CD4-positive, alpha-beta T cell (primary cell): ENCODE measurements at regions not wholly inside any gene's neighbourhood (a gene's known extent, or its start where the extent isn't known, plus 50 kb on each side); places are given as distances from the start of the nearest gene placed in this dataset.
"Not testable (repeated sequence)": the region's sequence is repeated elsewhere in the genome, so short reads cannot be mapped to it uniquely, and the experiment has no call there.

Experiments used
- ATAC-seq: fragments of 200-7000 bp; cut with Tn5 transposase; one replicate; pipeline ENCODE4 v1.10.0; 2022; ENCODE audit warnings: mild to moderate bottlenecking; ENCODE audit not compliant: poor library complexity
- CTCF ChIA-PET: fragments of 350-600 bp; sonication (Branson Sonifier 250); formaldehyde crosslinking; loops from one replicate; lab custom pipeline; 2021; ENCODE audit warnings: antibody characterized with exemption, inconsistent platforms; lab: Charles Lee
- POLR2A ChIA-PET: fragments of 350-600 bp; sonication (Branson Sonifier 250); formaldehyde crosslinking; loops from one replicate; lab custom pipeline; 2021; ENCODE audit warnings: antibody characterized with exemption, inconsistent platforms; lab: Charles Lee
- DNase-seq, 14 experiments: peaks; one replicate each; pipeline ENCODE4 v3.0.0-alpha.2; 2013 to 2020; ENCODE audit warnings: mixed read lengths in 2 of 14
- H3K27ac ChIP-seq, 2 donors: one replicate each; pipeline versions ENCODE4 v1.5.1 to v1.7.0; 2013; ENCODE audit warnings: low read length in 2 of 2, low read depth in 1 of 2, mild to moderate bottlenecking in 1 of 2
- H3K27me3 ChIP-seq, 2 experiments: 1 replicate in 1 of 2; 2 replicates in 1 of 2; pipeline versions ENCODE4 v1.6.1 to v1.7.0; 2013; ENCODE audit warnings: low read length in 2 of 2, control low read depth in 1 of 2, mild to moderate bottlenecking in 1 of 2, moderate library complexity in 1 of 2; ENCODE audit not compliant: insufficient read depth in 2 of 2, control insufficient read depth in 1 of 2
- H3K36me3 ChIP-seq: one replicate; pipeline ENCODE4 v1.6.1; 2013; ENCODE audit warnings: low read length, control low read depth; ENCODE audit not compliant: insufficient read depth
- H3K4me1 ChIP-seq: one replicate; pipeline ENCODE4 v1.6.1; 2013; ENCODE audit warnings: low read length, control low read depth; ENCODE audit not compliant: insufficient read depth
- H3K4me3 ChIP-seq: one replicate; pipeline ENCODE4 v1.5.1; 2013; ENCODE audit warnings: mild to moderate bottlenecking, low read length, moderate library complexity
- H3K9me3 ChIP-seq, 2 experiments: 1 replicate in 1 of 2; 2 replicates in 1 of 2; pipeline versions ENCODE4 v1.6.1 to v1.7.0; 2013; ENCODE audit warnings: low read length in 2 of 2, mild to moderate bottlenecking in 2 of 2, control low read depth in 1 of 2, moderate library complexity in 1 of 2; ENCODE audit not compliant: control insufficient read depth in 1 of 2, insufficient read depth in 1 of 2
- H3K27ac Mint-ChIP-seq: one replicate; pipeline ENCODE4 v1.8.0; 2020; ENCODE audit warnings: mixed read lengths
- H3K27me3 Mint-ChIP-seq: one replicate; pipeline ENCODE4 v1.8.0; 2021; ENCODE audit warnings: mixed read lengths
- H3K36me3 Mint-ChIP-seq: one replicate; pipeline ENCODE4 v1.8.0; 2021; ENCODE audit warnings: low read depth, mixed read lengths
- H3K4me1 Mint-ChIP-seq: one replicate; pipeline ENCODE4 v1.8.0; 2021; ENCODE audit warnings: low read depth, mixed read lengths
- H3K4me3 Mint-ChIP-seq: one replicate; pipeline ENCODE4 v1.8.0; 2020; ENCODE audit warnings: mild to moderate bottlenecking, mixed read lengths
- H3K9me3 Mint-ChIP-seq: one replicate; pipeline ENCODE4 v1.8.0; 2020; ENCODE audit warnings: mixed read lengths
- CTCF ChIP-seq: fragments of 200-600 bp; IDR thresholded peaks from one replicate; pipeline ENCODE4 v1.8.0; 2022; ENCODE audit warnings: antibody characterized with exemption, mild to moderate bottlenecking
- intact Hi-C, 2 experiments: fragments of 100-400 bp; cut with DNase I in 1 of 2; cut with micrococcal nuclease in 1 of 2; formaldehyde crosslinking; loops; one replicate each; pipeline versions ENCODE4 v1.15.1 to v1.9.0; 2023 to 2025; cut with DNase I, micrococcal nuclease

- no peak overlapping the region for H3K4me3 ChIP-seq
- ATAC-seq = no peak
- H3K4me1 ChIP-seq = no peaks in the 10 kb centered on the region
- H3K36me3 ChIP-seq = no peaks in the 10 kb centered on the region
- H3K4me3 Mint-ChIP-seq = no peak overlapping the region
- H3K9me3 ChIP-seq = peaks cover 0 to 11% of the 10 kb centered on the region in 2 experiments
- ChIA-PET CTCF (interaction anchor here (0.5 kb wide), 1 partner anchor 82 kb away, joined by 3 read pairs; no protein-coding TSS in a partner anchor), POLR2A (no interaction called here)
- no peaks in the 10 kb centered on the region for H3K4me1 Mint-ChIP-seq
- H3K27ac ChIP-seq = no peak overlapping the region
- intact Hi-C loops = no loop called here
- peaks cover under 1% of the 10 kb centered on the region for H3K36me3 Mint-ChIP-seq
- no peaks in the 10 kb centered on the region for H3K27me3 Mint-ChIP-seq
- H3K27ac Mint-ChIP-seq = no peak overlapping the region
- TF ChIP-seq CTCF = no peak
- no peak for DNase-seq
- peaks cover 3% of the 10 kb centered on the region for H3K9me3 Mint-ChIP-seq
- no peaks in the 10 kb centered on the region for H3K27me3 ChIP-seq
Measured at GRCh38 chr15:44883199-44883877, 73.1 kb upstream of the TERB2 start.

DNA sequence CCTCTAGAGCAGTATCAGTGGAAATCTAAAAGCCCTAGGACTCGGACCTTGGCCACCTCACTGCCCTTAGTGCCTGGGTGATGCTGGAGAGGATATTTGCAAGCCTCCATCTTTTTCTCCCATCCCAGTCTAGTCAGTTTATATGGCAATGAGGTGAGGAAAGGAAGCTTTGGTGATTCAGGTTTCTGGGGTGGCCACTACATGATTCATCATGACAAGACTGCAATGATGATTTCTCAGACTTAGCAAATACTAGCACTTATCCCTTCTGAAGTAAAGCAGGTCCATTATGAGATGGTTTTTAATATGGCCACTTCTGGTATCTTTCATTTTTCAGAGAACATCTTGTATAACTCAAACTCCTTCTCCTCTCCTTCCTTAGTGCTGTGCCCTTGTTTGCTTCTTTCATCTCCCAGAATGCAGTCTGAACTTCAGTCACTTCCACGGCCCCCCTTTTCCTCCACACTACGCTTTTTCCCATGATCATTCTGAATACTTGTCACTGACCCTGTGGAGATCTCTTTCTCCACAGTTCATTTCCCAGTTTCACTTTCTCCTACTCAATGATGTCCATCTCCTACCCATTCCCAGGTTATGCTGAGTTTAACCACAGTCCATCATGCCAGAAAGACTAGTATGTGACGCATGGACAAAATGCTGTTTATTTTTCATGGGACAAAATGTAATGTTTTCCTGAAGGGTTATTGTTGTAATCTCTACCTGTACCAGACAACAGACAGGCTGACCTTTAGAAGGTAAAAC is 57.4 kb upstream of the TERB2 start:
- intact Hi-C loops, ATAC-seq, H3K9me3 ChIP-seq: not testable (repeated sequence)

GRCh38 chr15:44899775-44900174 is 56.7 kb upstream of the TERB2 start:
- H3K36me3 ChIP-seq, H3K4me1 Mint-ChIP-seq, H3K4me3 Mint-ChIP-seq, H3K4me1 ChIP-seq, CTCF ChIA-PET, DNase-seq, H3K27ac ChIP-seq, H3K27me3 ChIP-seq, POLR2A ChIA-PET, H3K27ac Mint-ChIP-seq, ATAC-seq, H3K9me3 Mint-ChIP-seq, H3K27me3 Mint-ChIP-seq, H3K36me3 Mint-ChIP-seq, H3K4me3 ChIP-seq, H3K9me3 ChIP-seq: not testable (repeated sequence)
- intact Hi-C loops = loop anchor here in 1 of 2 experiments (2.0 kb wide), 1 partner anchor 89 kb away; no protein-coding TSS in a partner anchor

More for the DNA sequence above, 57.4 kb upstream of the TERB2 start:
- H3K36me3 Mint-ChIP-seq, POLR2A ChIA-PET, H3K4me1 Mint-ChIP-seq, H3K4me3 Mint-ChIP-seq, H3K36me3 ChIP-seq, H3K27me3 ChIP-seq, H3K27ac ChIP-seq, DNase-seq, H3K27me3 Mint-ChIP-seq, CTCF ChIA-PET, H3K9me3 Mint-ChIP-seq, H3K4me1 ChIP-seq, H3K27ac Mint-ChIP-seq, H3K4me3 ChIP-seq: not testable (repeated sequence)

GRCh38 chr15:44900796-44901195 is 55.7 kb upstream of the TERB2 start:
- H3K4me3 ChIP-seq, H3K27me3 ChIP-seq, H3K36me3 ChIP-seq, DNase-seq, ATAC-seq, H3K36me3 Mint-ChIP-seq, POLR2A ChIA-PET, H3K9me3 ChIP-seq, H3K4me3 Mint-ChIP-seq, CTCF ChIA-PET, H3K9me3 Mint-ChIP-seq, H3K27ac ChIP-seq, H3K4me1 ChIP-seq, H3K4me1 Mint-ChIP-seq, H3K27ac Mint-ChIP-seq, H3K27me3 Mint-ChIP-seq: not testable (repeated sequence)
- intact Hi-C loops = loop anchor here in 1 of 2 experiments (2.0 kb wide), 1 partner anchor 88 kb away; no protein-coding TSS in a partner anchor

- POLR2A ChIA-PET, H3K36me3 Mint-ChIP-seq, H3K36me3 ChIP-seq, H3K4me3 ChIP-seq, H3K9me3 Mint-ChIP-seq, H3K4me1 ChIP-seq, ATAC-seq, DNase-seq, H3K27me3 Mint-ChIP-seq, H3K27ac Mint-ChIP-seq, H3K27ac ChIP-seq, intact Hi-C loops, CTCF ChIA-PET, H3K9me3 ChIP-seq, H3K4me3 Mint-ChIP-seq, H3K27me3 ChIP-seq, H3K4me1 Mint-ChIP-seq: not testable (repeated sequence)
Measured at GRCh38 chr15:44903281-44903680, 53.2 kb upstream of the TERB2 start.

DNA sequence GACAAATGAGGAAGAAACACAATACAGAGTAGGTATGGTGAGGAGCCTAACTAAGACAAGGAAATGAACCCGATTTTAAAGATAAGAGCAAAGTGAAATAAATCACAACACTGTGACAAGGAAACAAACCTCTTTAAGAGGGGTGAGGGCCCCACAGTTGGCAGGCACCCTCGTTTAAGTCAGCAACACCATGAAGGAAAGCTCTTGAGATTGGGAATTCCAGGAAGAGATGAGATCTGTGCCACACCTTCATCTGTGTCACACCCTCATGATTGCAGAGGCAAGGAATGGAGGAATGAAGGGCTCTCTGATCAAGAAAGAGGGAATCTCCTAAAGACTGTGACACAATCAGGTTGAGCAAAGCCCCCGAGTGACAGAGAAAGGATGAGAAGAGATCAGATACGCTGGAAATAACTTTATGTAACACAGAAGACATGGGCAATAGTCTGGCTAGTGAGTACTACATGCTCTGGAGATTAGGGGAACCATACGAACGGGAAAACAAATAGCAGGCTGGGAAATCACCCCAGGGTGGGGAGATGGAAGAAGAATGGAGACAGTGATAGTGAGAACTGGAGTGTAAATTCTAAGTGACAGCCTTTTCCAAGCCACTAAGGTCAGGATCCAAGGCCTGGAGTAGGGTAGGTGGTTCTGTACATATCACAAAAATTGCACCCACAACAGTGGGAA is 51.7 kb upstream of the TERB2 start:
- ATAC-seq, intact Hi-C loops, H3K27me3 Mint-ChIP-seq, H3K27ac ChIP-seq, DNase-seq, H3K36me3 ChIP-seq, CTCF ChIA-PET, H3K27ac Mint-ChIP-seq, H3K4me1 ChIP-seq, H3K4me1 Mint-ChIP-seq, POLR2A ChIA-PET, H3K9me3 ChIP-seq, H3K4me3 Mint-ChIP-seq, H3K4me3 ChIP-seq, H3K36me3 Mint-ChIP-seq, H3K9me3 Mint-ChIP-seq, H3K27me3 ChIP-seq: not testable (repeated sequence)
